Hindlimb muscle (tissue), 1 donor: ENCODE measurements at regions not wholly inside any gene's neighbourhood (a gene's known extent, or its start where the extent isn't known, plus 50 kb on each side); places are given as distances from the start of the nearest gene placed in this dataset.

Experiments used
- DNase-seq: peaks from one replicate; pipeline ENCODE4 v3.0.0-alpha.2; 2013

GRCh38 chr14:101004954-101005353 is 101.4 kb upstream of the RTL1 start:
- peak; percentile 68 for DNase-seq

GRCh38 chr14:101005447-101005846 is 101.9 kb upstream of the RTL1 start:
- DNase-seq = no peak

- DNase-seq = no peak
Measured at GRCh38 chr14:101006008-101006407, 102.5 kb upstream of the RTL1 start.

- DNase-seq = no peak
Measured at GRCh38 chr14:101007004-101007614, 103.6 kb upstream of the RTL1 start.

- DNase-seq = no peak
Measured at GRCh38 chr14:101007765-101008164, 104.2 kb upstream of the RTL1 start.

GRCh38 chr14:101008196-101008595 is 104.7 kb upstream of the RTL1 start:
- DNase-seq = no peak

GRCh38 chr14:101008631-101009336 is 105.3 kb upstream of the RTL1 start:
- peak; percentile 29 for DNase-seq

- DNase-seq = no peak
Measured at GRCh38 chr14:101009531-101009930, 106.0 kb upstream of the RTL1 start.

- DNase-seq = no peak
Measured at GRCh38 chr14:101010293-101010692, 106.8 kb upstream of the RTL1 start.

- DNase-seq = no peak
Measured at GRCh38 chr14:101010835-101011234, 107.3 kb upstream of the RTL1 start.

- no peak for DNase-seq
Measured at GRCh38 chr14:101017209-101017608, 113.7 kb upstream of the RTL1 start.

- DNase-seq = no peak
Measured at GRCh38 chr14:101017806-101018560, 114.5 kb upstream of the RTL1 start.

- no peak for DNase-seq
Measured at GRCh38 chr14:101018561-101019290, 115.2 kb upstream of the RTL1 start.

- DNase-seq = no peak
Measured at GRCh38 chr14:101019541-101019940, 116.0 kb upstream of the RTL1 start.

- DNase-seq = no peak
Measured at GRCh38 chr14:101019990-101020710, 116.6 kb upstream of the RTL1 start.

- peak; percentile 46 for DNase-seq
Measured at GRCh38 chr14:101020834-101021370, 117.4 kb upstream of the RTL1 start.

- DNase-seq = no peak
Measured at GRCh38 chr14:101022121-101022520, 118.6 kb upstream of the RTL1 start.

- DNase-seq = no peak
Measured at GRCh38 chr14:101022916-101023435, 119.5 kb upstream of the RTL1 start.

GRCh38 chr14:101024686-101025085 is 121.2 kb upstream of the RTL1 start:
- no peak for DNase-seq

GRCh38 chr14:101025131-101025530 is 121.6 kb upstream of the RTL1 start:
- no peak for DNase-seq

- no peak for DNase-seq
Measured at GRCh38 chr14:101025696-101026095, 122.2 kb upstream of the RTL1 start.

GRCh38 chr14:101026341-101026740 is 122.8 kb upstream of the RTL1 start:
- DNase-seq = no peak
